GM18526 (cell line): ENCODE measurements at regions not wholly inside any gene's neighbourhood (a gene's known extent, or its start where the extent isn't known, plus 50 kb on each side); places are given as distances from the start of the nearest gene placed in this dataset.

Experiments used
- POLR2A ChIP-seq: IDR thresholded peaks from 3 replicates; pipeline ENCODE4 v1.6.1; 2011; ENCODE audit not compliant: insufficient read length; ENCODE audit errors: extremely low read depth

DNA sequence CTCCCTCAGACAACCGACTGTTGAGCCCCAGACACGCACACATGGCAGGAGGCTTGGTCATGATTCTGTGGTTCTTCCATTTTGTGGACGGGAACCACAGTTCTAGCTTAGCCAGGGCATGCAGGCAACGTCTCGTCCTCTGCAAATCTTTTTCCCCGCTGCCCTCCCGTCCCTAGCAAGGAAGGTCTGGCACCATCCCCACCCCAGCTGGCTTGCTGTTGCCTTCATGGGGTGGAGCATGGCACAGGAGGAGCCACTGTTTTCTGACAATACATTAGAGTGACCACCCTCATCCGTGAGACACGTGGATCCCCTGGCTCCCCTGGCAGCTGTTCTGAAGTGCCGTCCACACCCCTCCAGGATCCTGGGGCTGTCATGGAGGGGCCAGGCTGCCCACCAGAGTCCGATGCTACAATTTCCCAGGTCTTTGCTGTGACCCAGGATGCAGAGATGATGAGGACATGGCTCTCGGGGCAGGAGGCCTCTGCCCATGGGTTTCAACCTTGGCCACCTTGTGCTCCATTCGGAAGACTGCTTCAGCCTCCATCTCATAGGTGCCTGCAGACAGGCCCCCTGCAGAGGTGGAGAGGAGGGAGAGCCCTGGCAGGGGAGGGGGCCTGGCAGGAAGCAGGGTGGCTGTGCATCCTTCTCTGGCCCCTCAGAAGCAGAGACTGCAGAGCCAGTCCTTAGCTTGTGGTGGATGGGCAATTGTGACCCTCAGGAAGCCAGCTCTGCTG is 233.6 kb downstream of the GLRX3 start:
- no peak for TF ChIP-seq POLR2A

GRCh38 chr10:130370721-130371120 is 234.5 kb downstream of the GLRX3 start:
- TF ChIP-seq POLR2A, result no peak

GRCh38 chr10:130371156-130371555 is 235.0 kb downstream of the GLRX3 start:
- TF ChIP-seq POLR2A, result no peak

GRCh38 chr10:130371666-130372065 is 235.5 kb downstream of the GLRX3 start:
- TF ChIP-seq POLR2A, result no peak

- TF ChIP-seq POLR2A, result no peak
Measured at GRCh38 chr10:130372222-130372621, 236.0 kb downstream of the GLRX3 start.

DNA sequence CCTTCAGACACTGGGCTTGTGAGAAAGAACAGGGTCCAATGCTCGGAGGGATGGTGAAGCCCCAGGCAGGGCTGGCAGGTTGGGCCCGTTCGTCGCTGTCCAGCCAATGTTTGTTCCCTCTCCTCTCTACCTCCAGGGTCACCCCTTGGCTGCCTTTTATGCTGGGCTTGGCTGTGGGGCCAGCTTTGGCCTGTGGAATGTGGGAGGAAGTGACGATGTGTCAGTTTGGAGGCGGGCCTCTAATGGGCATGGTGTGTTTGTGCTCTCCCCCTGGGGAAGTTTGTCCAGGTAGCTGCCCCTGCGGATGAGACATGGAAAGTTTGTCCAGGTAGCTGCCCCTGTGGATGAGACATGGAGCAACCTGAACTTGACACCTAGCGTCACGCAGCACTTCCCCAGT is 236.7 kb downstream of the GLRX3 start:
- no peak for TF ChIP-seq POLR2A

GRCh38 chr10:130377986-130378540 is 241.9 kb downstream of the GLRX3 start:
- no peak for TF ChIP-seq POLR2A

DNA sequence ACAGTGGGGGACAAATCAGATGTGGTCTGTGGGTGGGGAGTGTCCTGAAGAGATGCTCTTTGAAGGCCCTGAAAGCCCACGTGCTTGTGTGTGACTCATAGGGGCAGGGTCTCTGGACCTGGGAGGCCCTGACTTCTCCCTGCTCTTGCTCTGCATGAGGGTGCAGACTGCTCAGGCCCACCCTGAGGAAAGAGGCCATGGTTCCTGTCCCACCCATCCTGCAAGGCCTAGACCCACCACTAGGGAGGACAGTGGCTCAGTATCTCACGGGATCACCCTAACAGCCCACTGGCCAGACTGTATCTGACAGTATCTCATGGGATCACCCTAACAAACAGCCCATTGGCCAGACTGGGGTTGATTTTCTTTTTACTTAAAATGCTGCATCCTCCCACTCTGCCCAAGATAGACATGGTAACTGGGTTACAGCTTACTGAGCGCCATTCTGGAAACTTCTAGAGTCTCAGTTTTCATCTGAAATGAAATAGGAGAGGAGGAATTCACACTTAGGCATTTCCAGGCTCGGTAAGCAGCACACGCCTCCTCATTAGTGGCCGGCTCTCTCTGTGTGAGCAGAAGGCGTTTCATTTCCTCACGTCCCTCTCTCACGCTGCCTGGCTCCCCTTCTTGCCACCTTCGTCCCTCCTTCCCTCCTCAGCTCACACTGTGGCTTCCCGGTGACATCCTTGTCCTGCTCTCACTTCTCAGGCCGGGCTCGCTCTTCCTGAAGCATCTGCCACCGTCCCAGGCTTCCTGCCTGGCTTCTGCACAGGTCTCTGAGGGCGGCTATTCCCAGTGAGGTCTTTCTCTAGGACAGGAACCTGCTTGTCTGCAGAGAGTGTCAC is 242.6 kb downstream of the GLRX3 start:
- TF ChIP-seq POLR2A, result no peak

DNA sequence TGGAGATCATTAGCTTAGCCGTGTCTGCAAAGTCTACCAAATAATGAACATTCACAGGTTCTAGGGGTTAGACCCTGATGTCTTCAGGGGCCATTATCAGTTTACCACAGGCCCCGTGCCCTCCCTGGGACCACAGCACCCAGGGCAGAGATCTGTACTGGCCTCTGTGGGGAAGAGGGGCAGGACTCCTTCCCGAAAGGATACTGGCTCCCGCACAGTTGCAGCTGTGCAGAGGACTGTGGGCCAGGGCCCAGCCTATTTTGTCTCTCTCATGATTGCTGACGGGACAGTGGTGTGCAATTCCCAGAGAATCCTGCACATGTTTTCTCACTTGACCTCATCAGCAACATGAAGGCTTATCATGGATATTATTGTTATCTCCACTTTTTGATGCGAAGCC is 243.9 kb downstream of the GLRX3 start:
- no peak for TF ChIP-seq POLR2A

DNA sequence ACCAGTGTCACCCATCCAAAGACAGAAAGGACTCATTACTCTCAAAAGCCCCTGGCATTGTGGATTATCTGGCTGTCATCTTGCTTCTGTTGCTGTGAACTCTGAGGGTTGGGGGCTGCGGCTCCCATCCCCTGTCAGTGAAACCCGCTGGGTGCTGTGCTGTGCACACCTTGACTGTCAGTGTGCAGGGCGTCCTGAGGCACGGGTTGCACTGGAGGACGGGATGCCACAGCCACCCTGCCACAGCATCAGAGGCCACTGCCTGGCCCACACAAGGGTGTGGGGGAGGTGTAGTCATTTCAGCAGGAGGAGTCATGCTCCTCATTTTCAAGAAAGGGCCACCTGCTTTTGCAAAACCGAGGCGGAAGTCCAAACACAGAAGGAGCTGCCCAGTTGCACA is 245.8 kb downstream of the GLRX3 start:
- TF ChIP-seq POLR2A, result no peak

- TF ChIP-seq POLR2A, result no peak
Measured at GRCh38 chr10:130387936-130388580, 251.9 kb downstream of the GLRX3 start.

DNA sequence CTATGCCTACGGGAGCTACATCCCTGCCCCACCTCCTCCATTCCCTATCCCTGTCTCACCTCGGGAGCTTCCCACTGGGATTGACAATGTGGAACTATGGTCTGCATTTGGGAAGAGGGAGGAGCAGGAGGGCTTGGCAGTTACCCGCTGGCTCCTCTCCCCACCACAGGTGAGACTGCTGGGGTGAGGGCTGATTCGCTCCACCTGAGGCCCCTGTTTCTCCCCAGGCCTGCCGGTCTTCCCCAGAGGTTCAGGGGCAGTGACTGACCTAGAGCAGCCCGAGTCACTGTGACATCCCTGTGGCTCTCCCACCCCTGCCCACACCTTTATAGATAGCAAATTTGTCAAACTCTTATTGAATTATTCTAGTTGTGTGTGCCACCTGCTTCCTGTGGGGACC is 252.6 kb downstream of the GLRX3 start:
- no peak for TF ChIP-seq POLR2A

GRCh38 chr10:130389906-130390305 is 253.7 kb downstream of the GLRX3 start:
- TF ChIP-seq POLR2A, result no peak

DNA sequence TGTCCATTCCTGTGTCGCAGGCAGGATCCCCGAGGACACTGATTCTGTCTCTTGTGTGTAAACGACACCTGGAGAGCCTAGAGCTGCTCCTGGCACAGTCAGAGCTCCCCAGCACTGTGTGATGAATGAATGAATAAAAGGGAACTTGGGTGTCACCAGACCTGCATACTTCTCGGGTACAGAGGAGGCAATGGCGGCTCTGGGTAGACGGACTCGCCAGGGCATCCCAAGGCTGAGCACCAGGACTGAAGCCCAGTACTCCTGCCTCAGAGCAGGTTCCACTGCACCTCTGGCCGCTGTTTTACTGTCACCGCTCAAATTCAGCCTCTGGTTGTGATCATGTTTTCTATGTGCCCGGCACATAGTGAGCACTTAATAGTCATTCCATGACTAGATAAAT is 255.8 kb downstream of the GLRX3 start:
- no peak for TF ChIP-seq POLR2A

- TF ChIP-seq POLR2A, result no peak
Measured at GRCh38 chr10:130393342-130393741, 257.2 kb downstream of the GLRX3 start.

DNA sequence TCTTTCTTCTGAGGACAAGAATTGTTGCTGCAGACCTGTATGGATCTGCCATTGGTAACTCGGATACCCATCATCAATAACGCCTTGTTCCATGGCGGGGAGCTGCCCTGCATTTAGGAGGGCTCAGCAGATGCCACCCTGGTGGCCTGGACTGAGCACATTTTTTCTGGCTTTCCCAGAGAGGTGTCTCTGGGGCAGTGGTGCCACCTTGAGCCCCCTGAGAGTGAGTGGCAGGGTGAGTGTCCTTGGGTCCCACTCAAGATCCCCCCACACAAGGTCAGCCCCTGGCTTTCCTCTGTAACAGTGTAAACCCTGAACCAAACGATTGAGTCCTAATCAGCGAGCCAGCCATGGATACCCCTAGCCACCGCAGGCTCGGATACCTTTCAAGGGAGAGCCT is 258.6 kb downstream of the GLRX3 start:
- no peak for TF ChIP-seq POLR2A
